ENCODE measurements at regions not wholly inside any gene's neighbourhood (a gene's known extent, or its start where the extent isn't known, plus 50 kb on each side); places are given as distances from the start of the nearest gene placed in this dataset.

- no peak for TF ChIP-seq POLR2A (IDR thresholded peaks at IDR 0.05)
- TF ChIP-seq, protein P1, sequence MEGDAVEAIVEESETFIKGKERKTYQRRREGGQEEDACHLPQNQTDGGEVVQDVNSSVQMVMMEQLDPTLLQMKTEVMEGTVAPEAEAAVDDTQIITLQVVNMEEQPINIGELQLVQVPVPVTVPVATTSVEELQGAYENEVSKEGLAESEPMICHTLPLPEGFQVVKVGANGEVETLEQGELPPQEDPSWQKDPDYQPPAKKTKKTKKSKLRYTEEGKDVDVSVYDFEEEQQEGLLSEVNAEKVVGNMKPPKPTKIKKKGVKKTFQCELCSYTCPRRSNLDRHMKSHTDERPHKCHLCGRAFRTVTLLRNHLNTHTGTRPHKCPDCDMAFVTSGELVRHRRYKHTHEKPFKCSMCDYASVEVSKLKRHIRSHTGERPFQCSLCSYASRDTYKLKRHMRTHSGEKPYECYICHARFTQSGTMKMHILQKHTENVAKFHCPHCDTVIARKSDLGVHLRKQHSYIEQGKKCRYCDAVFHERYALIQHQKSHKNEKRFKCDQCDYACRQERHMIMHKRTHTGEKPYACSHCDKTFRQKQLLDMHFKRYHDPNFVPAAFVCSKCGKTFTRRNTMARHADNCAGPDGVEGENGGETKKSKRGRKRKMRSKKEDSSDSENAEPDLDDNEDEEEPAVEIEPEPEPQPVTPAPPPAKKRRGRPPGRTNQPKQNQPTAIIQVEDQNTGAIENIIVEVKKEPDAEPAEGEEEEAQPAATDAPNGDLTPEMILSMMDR (IDR thresholded peaks at IDR 0.05) = no peak
- no peak for TF ChIP-seq POLR2AphosphoS5 (IDR thresholded peaks at IDR 0.05)
These were observed 52.6 kb upstream of the SALL4 start for GRCh38 chr20:51854921-51855320.
